GM12865 (cell line): ENCODE measurements at regions not wholly inside any gene's neighbourhood (a gene's known extent, or its start where the extent isn't known, plus 50 kb on each side); places are given as distances from the start of the nearest gene placed in this dataset.

ENCODE experiments used
- DNase-seq: peaks from one replicate; pipeline ENCODE4 v3.0.0; 2010; ENCODE audit warnings: low read depth
- H3K4me3 ChIP-seq: 2 replicates; pipeline ENCODE4 v1.5.1; 2011; ENCODE audit warnings: mild to moderate bottlenecking, low read depth, low read length, control low read depth
- CTCF ChIP-seq: IDR thresholded peaks from 2 replicates; pipeline ENCODE4 v1.5.1; 2011; ENCODE audit warnings: low read length, control low read depth, low read depth, inconsistent platforms; ENCODE audit not compliant: insufficient read depth; ENCODE audit errors: missing control alignments

- H3K4me3 ChIP-seq: no peak overlapping the region
- DNase-seq: no peak
- TF ChIP-seq CTCF: no peak
Observed at GRCh38 chr5:160923411-160923810, 71.4 kb upstream of the ATP10B start.

- no peak for DNase-seq
- TF ChIP-seq CTCF: no peak
- no peak overlapping the region for H3K4me3 ChIP-seq
Observed at GRCh38 chr5:160922311-160922710, 70.3 kb upstream of the ATP10B start.

GRCh38 chr5:160921423-160922285 is 69.6 kb upstream of the ATP10B start:
- no peak for DNase-seq
- no peak overlapping the region for H3K4me3 ChIP-seq
- TF ChIP-seq CTCF: no peak

GRCh38 chr5:160919626-160920025 is 67.6 kb upstream of the ATP10B start:
- DNase-seq: no peak
- no peak for TF ChIP-seq CTCF
- H3K4me3 ChIP-seq: no peak overlapping the region

- no peak for TF ChIP-seq CTCF
- H3K4me3 ChIP-seq: no peak overlapping the region
- DNase-seq: no peak
Observed at GRCh38 chr5:160918386-160918785, 66.4 kb upstream of the ATP10B start.

GRCh38 chr5:160906090-160906489 is 54.1 kb upstream of the ATP10B start:
- TF ChIP-seq CTCF: no peak
- DNase-seq: no peak
- H3K4me3 ChIP-seq: no peak overlapping the region

- no peak for TF ChIP-seq CTCF
- DNase-seq: no peak
- no peak overlapping the region for H3K4me3 ChIP-seq
Observed at GRCh38 chr5:160905285-160905684, 53.3 kb upstream of the ATP10B start.
